HG03025 (cell line): ENCODE measurements at regions not wholly inside any gene's neighbourhood (a gene's known extent, or its start where the extent isn't known, plus 50 kb on each side); places are given as distances from the start of the nearest gene placed in this dataset.
"Not testable (repeated sequence)": the region's sequence is repeated elsewhere in the genome, so short reads cannot be mapped to it uniquely, and the experiment has no call there.

Experiments used
- ATAC-seq: cut with Tn5 transposase; IDR thresholded peaks from one replicate; pipeline ENCODE4 v1.9.1; 2021; ENCODE audit warnings: mild to moderate bottlenecking, moderate library complexity; ENCODE audit not compliant: unreplicated experiment, low FRiP score

- ATAC-seq = no peak
Observed at GRCh38 chr9:88596376-88596775, 61.4 kb downstream of the NXNL2 start.

GRCh38 chr9:88604836-88605511 lies 70.0 kb downstream of the NXNL2 start:
- ATAC-seq = no peak

GRCh38 chr9:88605512-88606362 lies 70.8 kb downstream of the NXNL2 start:
- ATAC-seq = no peak

GRCh38 chr9:88614359-88614758 lies 79.4 kb downstream of the NXNL2 start:
- ATAC-seq = no peak

GRCh38 chr9:88623698-88624097 lies 88.7 kb downstream of the NXNL2 start:
- no peak for ATAC-seq

GRCh38 chr9:88628114-88628513 lies 93.1 kb downstream of the NXNL2 start:
- no peak for ATAC-seq

GRCh38 chr9:88628811-88629210 lies 93.8 kb downstream of the NXNL2 start:
- ATAC-seq = no peak

GRCh38 chr9:88630574-88630973 lies 95.6 kb downstream of the NXNL2 start:
- ATAC-seq = not testable (repeated sequence)

- no peak for ATAC-seq
Observed at GRCh38 chr9:88635151-88635550, 100.2 kb downstream of the NXNL2 start.

GRCh38 chr9:88641456-88642240 lies 106.7 kb downstream of the NXNL2 start:
- no peak for ATAC-seq

GRCh38 chr9:88642336-88642735 lies 107.4 kb downstream of the NXNL2 start:
- ATAC-seq = no peak

GRCh38 chr9:88643931-88644330 lies 109.0 kb downstream of the NXNL2 start:
- ATAC-seq = no peak

- no peak for ATAC-seq
Observed at GRCh38 chr9:88645172-88645878, 110.3 kb downstream of the NXNL2 start.

GRCh38 chr9:88645879-88646199 lies 110.9 kb downstream of the NXNL2 start:
- ATAC-seq = no peak

- no peak for ATAC-seq
Observed at GRCh38 chr9:88646539-88647300, 111.7 kb downstream of the NXNL2 start.

- no peak for ATAC-seq
Observed at GRCh38 chr9:88651682-88652633, 117.0 kb downstream of the NXNL2 start.

- ATAC-seq = no peak
Observed at GRCh38 chr9:88652876-88653275, 117.9 kb downstream of the NXNL2 start.

GRCh38 chr9:88653406-88653805 lies 118.4 kb downstream of the NXNL2 start:
- no peak for ATAC-seq

GRCh38 chr9:88653911-88654310 lies 118.9 kb downstream of the NXNL2 start:
- ATAC-seq = no peak
